ENCODE measurements at regions not wholly inside any gene's neighbourhood (a gene's known extent, or its start where the extent isn't known, plus 50 kb on each side); places are given as distances from the start of the nearest gene placed in this dataset.

DNA sequence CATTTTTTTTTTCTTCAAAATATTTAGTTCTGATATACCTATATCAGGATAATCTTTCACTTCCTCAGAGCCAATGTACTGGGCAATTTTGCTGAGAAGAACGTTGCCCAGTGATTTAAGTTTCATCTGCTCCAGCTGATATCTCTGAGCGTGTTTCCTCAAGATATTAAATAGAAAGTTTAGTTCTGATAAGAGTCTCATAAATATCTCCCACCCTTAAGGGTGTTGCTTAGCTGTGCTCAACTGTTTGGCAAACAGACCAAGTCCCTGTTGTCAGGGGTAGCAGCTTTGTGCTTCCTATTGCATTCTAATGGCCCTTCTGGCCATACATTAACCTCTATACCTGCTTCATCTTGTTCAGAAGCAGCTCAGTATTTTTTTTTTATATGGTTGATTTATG is 84.7 kb upstream of the GPR141 start:
- TF ChIP-seq, protein P1, sequence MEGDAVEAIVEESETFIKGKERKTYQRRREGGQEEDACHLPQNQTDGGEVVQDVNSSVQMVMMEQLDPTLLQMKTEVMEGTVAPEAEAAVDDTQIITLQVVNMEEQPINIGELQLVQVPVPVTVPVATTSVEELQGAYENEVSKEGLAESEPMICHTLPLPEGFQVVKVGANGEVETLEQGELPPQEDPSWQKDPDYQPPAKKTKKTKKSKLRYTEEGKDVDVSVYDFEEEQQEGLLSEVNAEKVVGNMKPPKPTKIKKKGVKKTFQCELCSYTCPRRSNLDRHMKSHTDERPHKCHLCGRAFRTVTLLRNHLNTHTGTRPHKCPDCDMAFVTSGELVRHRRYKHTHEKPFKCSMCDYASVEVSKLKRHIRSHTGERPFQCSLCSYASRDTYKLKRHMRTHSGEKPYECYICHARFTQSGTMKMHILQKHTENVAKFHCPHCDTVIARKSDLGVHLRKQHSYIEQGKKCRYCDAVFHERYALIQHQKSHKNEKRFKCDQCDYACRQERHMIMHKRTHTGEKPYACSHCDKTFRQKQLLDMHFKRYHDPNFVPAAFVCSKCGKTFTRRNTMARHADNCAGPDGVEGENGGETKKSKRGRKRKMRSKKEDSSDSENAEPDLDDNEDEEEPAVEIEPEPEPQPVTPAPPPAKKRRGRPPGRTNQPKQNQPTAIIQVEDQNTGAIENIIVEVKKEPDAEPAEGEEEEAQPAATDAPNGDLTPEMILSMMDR (IDR thresholded peaks at IDR 0.05) = no peak
- TF ChIP-seq POLR2A (IDR thresholded peaks at IDR 0.05) = no peak
- TF ChIP-seq POLR2AphosphoS5 (IDR thresholded peaks at IDR 0.05) = no peak

Data from sigmoid colon (tissue), 4 donors.